BJ (cell line): ENCODE measurements at regions not wholly inside any gene's neighbourhood (a gene's known extent, or its start where the extent isn't known, plus 50 kb on each side); places are given as distances from the start of the nearest gene placed in this dataset.

Experiments
- CTCF ChIA-PET: fragments of 350-600 bp; formaldehyde crosslinking; extraction: SDS; loops from one replicate; lab custom pipeline; 2021; ENCODE audit warnings: antibody characterized with exemption, inconsistent platforms; lab: Yijun Ruan, JAX
- POLR2A ChIA-PET: fragments of 300-600 bp; sonication (Branson Sonifier 250); formaldehyde crosslinking; extraction: SDS; loops from one replicate; lab custom pipeline; 2021; ENCODE audit warnings: antibody characterized with exemption; lab: Charles Lee
- DNase-seq: peaks from one replicate; pipeline ENCODE4 v3.0.0-alpha.2; 2011; ENCODE audit warnings: low read depth
- H3K27me3 ChIP-seq: 2 replicates; pipeline ENCODE4 v1.6.0; 2011; ENCODE audit warnings: low read length; ENCODE audit not compliant: control insufficient read depth, insufficient read depth
- H3K36me3 ChIP-seq: 2 replicates; pipeline ENCODE4 v1.5.1; 2011; ENCODE audit warnings: low read length; ENCODE audit not compliant: control insufficient read depth, insufficient read depth
- H3K4me3 ChIP-seq: 2 replicates; pipeline ENCODE4 v1.5.1; 2011; ENCODE audit warnings: low read depth, mild to moderate bottlenecking, control low read depth, low read length
- TF ChIP-seq, protein P1 (sequence below): IDR thresholded peaks from 2 replicates; pipeline ENCODE4 v1.5.1; 2011; ENCODE audit warnings: low read depth, mild to moderate bottlenecking, control low read depth, inconsistent platforms, low read length, moderate library complexity; ENCODE audit not compliant: insufficient read depth

DNA sequence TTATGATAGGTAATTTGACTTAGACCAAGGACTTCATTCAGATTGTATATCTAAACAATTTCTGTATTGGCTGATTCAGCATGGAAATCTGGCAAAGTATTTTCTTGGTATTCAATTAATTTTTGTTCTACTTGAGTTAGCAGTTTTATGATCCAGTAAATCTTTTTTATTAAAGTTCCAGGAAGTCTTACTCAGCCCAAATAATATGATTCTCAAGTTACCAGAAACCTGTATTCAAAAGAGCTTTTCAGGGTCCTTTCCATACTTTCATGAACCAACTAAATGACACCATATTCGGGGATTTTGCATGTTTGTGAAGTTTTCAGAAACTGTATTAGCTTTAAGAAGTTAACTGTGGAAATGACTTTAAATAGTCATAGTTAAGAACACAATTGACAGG, 662.6 kb downstream of the LRFN5 start:
- CTCF ChIA-PET = interaction anchor here (0.7 kb wide), 1 partner anchor 107 kb away, joined by 3 read pairs; no protein-coding TSS in a partner anchor

DNA sequence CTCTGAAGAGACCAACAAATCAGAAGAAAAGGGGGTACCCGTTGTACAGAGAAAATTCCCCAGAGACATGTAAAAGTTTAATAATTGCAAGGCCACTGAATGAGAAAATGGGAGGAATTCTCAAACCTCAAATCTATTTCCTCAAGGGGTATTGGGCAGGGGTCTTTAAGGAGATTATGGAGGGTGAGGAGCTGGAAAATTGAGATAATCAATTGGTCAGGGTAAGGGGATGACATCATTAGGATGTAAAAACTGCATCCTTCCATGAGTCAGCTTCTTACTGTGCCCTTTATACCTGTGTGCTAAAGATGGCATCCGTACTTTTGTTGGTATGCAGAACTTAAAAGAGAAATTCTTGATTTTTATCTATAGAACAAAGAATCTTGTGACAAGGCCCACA, 641.5 kb downstream of the LRFN5 start:
- no peak for DNase-seq
- POLR2A ChIA-PET = no interaction called here
- Histone ChIP-seq H3K36me3 (no peaks in the 10 kb centered on the region), H3K27me3 (no peaks in the 10 kb centered on the region), H3K4me3 (no peak overlapping the region)
- TF ChIP-seq, protein P1, sequence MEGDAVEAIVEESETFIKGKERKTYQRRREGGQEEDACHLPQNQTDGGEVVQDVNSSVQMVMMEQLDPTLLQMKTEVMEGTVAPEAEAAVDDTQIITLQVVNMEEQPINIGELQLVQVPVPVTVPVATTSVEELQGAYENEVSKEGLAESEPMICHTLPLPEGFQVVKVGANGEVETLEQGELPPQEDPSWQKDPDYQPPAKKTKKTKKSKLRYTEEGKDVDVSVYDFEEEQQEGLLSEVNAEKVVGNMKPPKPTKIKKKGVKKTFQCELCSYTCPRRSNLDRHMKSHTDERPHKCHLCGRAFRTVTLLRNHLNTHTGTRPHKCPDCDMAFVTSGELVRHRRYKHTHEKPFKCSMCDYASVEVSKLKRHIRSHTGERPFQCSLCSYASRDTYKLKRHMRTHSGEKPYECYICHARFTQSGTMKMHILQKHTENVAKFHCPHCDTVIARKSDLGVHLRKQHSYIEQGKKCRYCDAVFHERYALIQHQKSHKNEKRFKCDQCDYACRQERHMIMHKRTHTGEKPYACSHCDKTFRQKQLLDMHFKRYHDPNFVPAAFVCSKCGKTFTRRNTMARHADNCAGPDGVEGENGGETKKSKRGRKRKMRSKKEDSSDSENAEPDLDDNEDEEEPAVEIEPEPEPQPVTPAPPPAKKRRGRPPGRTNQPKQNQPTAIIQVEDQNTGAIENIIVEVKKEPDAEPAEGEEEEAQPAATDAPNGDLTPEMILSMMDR = no peak
- CTCF ChIA-PET = interaction anchor here (1.1 to 1.8 kb wide), 2 partner anchors 9 to 24 kb away, joined by 3 to 4 read pairs; no protein-coding TSS in a partner anchor

More for the DNA sequence above, 662.6 kb downstream of the LRFN5 start:
- POLR2A ChIA-PET = no interaction called here
- TF ChIP-seq, protein P1 = no peak
- H3K27me3 ChIP-seq = no peaks in the 10 kb centered on the region
- H3K36me3 ChIP-seq = no peaks in the 10 kb centered on the region
- DNase-seq = no peak
- no peak overlapping the region for H3K4me3 ChIP-seq

DNA sequence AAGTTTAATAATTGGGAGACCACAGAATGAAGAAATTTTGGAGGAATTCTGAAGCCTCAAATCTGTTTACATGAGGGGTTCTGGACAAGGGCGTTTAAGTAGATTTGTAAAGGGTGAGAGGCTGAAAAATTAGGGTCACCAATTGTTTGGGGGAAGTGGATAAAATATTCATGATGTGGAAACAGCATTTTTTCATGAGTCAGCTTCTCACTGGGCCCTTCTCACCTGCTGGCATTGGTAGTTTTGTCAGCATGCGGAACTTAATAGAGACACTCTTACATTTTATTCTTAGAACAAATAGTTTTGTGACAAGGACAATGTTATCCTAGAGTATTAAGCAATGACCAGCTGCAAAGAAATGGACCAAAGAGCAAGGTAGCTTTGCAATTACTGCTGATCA, 634.4 kb downstream of the LRFN5 start:
- POLR2A ChIA-PET = no interaction called here
- CTCF ChIA-PET = interaction anchor here (1.2 kb wide), 1 partner anchor 19 kb away, joined by 3 read pairs; no protein-coding TSS in a partner anchor

DNA sequence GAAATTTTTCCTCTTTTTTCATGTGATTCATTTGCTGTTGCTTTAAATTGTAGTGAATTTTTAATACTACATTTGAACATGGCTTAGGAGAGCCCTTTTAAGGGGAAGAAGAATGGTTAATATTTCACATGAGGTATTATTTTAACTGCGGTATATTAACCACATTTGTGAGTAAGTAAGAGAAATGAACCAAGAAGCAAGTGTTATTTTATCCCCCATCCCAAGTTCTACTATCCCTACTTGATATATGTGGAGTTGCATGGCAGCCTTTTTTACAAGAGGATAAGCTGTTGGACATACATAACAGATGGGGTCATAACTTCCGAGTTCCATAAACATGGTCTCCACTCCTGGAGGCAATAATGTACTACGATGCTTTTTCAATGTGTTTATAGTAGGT, 623.3 kb downstream of the LRFN5 start:
- ChIA-PET CTCF (no interaction called here), POLR2A (no interaction called here)
- TF ChIP-seq, protein P1 = no peak
- no peaks in the 10 kb centered on the region for H3K36me3 ChIP-seq
- no peak overlapping the region for H3K4me3 ChIP-seq
- DNase-seq = no peak
- no peaks in the 10 kb centered on the region for H3K27me3 ChIP-seq

More for the DNA sequence above, 634.4 kb downstream of the LRFN5 start:
- DNase-seq = no peak
- Histone ChIP-seq H3K4me3 (no peak overlapping the region), H3K36me3 (no peaks in the 10 kb centered on the region), H3K27me3 (0 out of 2 replicates have a peak, but pooled peaks cover 1% of the 10 kb centered on the region)
- TF ChIP-seq, protein P1 = no peak

DNA sequence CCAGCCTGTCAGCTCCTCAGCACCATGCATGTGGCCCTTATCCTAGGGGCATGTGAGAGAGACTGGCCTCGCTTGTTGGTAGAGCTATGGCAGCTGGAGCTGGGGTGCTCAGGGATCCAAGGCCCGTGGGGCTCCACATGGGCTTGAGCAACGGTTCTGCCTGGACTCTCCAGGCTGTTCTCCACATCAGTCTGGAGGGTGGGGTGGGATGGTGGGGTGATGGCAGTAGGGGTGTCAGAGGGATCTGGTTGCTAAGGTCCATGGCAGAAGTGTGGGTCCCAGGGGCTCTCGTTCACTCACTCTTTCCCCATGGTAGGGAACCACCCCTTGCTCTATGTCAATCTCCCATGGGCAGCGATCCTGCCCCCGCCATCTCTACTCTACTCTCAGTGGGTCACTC, 622.6 kb downstream of the LRFN5 start:
- no peak for DNase-seq
- Histone ChIP-seq H3K4me3 (no peak overlapping the region), H3K27me3 (no peaks in the 10 kb centered on the region), H3K36me3 (no peaks in the 10 kb centered on the region)
- TF ChIP-seq, protein P1 = no peak
- ChIA-PET POLR2A (no interaction called here), CTCF (no interaction called here)
